Vagina (tissue), 2 donors: ENCODE measurements at regions not wholly inside any gene's neighbourhood (a gene's known extent, or its start where the extent isn't known, plus 50 kb on each side); places are given as distances from the start of the nearest gene placed in this dataset.

Source experiments
- POLR2AphosphoS5 ChIP-seq, 2 donors: sonication (generic); formaldehyde crosslinking; IDR thresholded peaks; one replicate each; pipeline ENCODE4 v1.9.0; 2017; ENCODE audit warnings: antibody characterized with exemption in 2 of 2, mild to moderate bottlenecking in 2 of 2, low read depth in 1 of 2; ENCODE audit not compliant: insufficient read depth in 1 of 2
- TF ChIP-seq, protein P1 (sequence below), 3 experiments: fragments of 450-650 bp in 2 of 3; fragments of 200-600 bp in 1 of 3; sonication (generic) in 1 of 3; IDR thresholded peaks; one replicate each; pipeline ENCODE4 v1.5.1; 2017 to 2019; ENCODE audit warnings: antibody characterized with exemption in 3 of 3, mild to moderate bottlenecking in 2 of 3, moderate library complexity in 2 of 3

DNA sequence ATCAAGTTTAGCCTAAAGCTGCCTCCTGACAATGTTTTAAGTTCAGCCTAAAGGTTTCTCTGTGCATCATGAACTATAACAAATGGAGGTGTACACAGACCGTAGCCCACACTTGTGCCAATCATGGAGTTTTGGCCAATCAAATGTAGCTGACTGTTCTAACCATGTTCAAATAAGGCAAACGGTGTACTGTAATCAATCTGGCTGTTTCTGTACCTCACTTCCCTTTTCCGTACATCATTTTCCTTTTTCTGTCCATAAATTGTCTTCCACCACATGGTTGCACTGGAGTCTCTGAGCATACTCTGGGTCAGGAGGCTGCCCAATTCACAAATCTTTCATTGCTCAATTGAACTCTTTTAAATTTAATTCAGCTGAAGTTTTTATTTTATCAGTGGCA is 132.2 kb upstream of the UST start:
- TF ChIP-seq, protein P1, sequence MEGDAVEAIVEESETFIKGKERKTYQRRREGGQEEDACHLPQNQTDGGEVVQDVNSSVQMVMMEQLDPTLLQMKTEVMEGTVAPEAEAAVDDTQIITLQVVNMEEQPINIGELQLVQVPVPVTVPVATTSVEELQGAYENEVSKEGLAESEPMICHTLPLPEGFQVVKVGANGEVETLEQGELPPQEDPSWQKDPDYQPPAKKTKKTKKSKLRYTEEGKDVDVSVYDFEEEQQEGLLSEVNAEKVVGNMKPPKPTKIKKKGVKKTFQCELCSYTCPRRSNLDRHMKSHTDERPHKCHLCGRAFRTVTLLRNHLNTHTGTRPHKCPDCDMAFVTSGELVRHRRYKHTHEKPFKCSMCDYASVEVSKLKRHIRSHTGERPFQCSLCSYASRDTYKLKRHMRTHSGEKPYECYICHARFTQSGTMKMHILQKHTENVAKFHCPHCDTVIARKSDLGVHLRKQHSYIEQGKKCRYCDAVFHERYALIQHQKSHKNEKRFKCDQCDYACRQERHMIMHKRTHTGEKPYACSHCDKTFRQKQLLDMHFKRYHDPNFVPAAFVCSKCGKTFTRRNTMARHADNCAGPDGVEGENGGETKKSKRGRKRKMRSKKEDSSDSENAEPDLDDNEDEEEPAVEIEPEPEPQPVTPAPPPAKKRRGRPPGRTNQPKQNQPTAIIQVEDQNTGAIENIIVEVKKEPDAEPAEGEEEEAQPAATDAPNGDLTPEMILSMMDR (IDR thresholded peaks at IDR 0.05): no peak
- no peak for TF ChIP-seq POLR2AphosphoS5 (IDR thresholded peaks at IDR 0.05; ENCODE audit: insufficient read depth in 1 of 2, low read depth in 1 of 2)
